ENCODE measurements at regions not wholly inside any gene's neighbourhood (a gene's known extent, or its start where the extent isn't known, plus 50 kb on each side); places are given as distances from the start of the nearest gene placed in this dataset.

DNA sequence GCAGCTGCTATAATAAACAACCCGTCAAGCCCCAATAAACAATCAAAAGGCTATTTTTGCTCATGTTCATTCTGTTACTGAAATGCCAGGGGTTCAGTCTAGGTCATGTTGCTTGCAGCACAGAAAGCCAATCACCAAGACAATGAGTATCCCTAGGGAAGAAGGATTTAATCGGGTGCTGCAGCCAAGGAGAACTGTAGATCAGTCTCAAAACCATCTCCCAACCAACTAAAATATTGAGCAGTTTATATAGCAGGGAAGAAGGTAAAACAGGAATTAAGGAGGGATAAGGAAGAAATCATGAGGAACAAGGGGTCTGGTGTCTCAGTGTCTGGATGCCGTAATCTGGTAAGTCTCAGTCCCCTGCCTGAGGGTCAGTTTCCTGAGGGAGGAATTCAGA is 169.5 kb downstream of the BLID start:
- TF ChIP-seq POLR2AphosphoS5 (IDR thresholded peaks at IDR 0.05; ENCODE audit: borderline replicate concordance, low read depth, low read length) (no peak), EZH2 (IDR thresholded peaks at IDR 0.05) (no peak)

Measured in SK-N-MC (cell line).